Neural progenitor cell (in vitro differentiated cells): ENCODE measurements at regions not wholly inside any gene's neighbourhood (a gene's known extent, or its start where the extent isn't known, plus 50 kb on each side); places are given as distances from the start of the nearest gene placed in this dataset.

Source experiments
- DNase-seq: peaks from one replicate; pipeline ENCODE4 v3.0.0-alpha.2; 2016; ENCODE audit warnings: low spot score
- H2AFZ ChIP-seq: fragments of 200-600 bp; sonication (generic); replicated peaks from 2 replicates; pipeline ENCODE4 v1.6.1; 2016; ENCODE audit warnings: antibody characterized with exemption
- H3F3A ChIP-seq: fragments of 200-600 bp; sonication (generic); 2 replicates; pipeline ENCODE4 v1.6.1; 2016; ENCODE audit warnings: antibody characterized with exemption, low read depth
- H3K27ac ChIP-seq: fragments of 200-600 bp; sonication (generic); 2 replicates; pipeline ENCODE4 v1.5.1; 2016; ENCODE audit warnings: mild to moderate bottlenecking
- H3K27me3 ChIP-seq: fragments of 200-600 bp; sonication (generic); 2 replicates; pipeline ENCODE4 v1.6.1; 2016; ENCODE audit warnings: mild to moderate bottlenecking, moderate library complexity
- H3K36me3 ChIP-seq: fragments of 200-600 bp; sonication (generic); 2 replicates; pipeline ENCODE4 v1.5.1; 2016
- H3K4me1 ChIP-seq: fragments of 200-600 bp; sonication (generic); 2 replicates; pipeline ENCODE4 v1.6.1; 2016; ENCODE audit warnings: mixed run types
- H3K4me2 ChIP-seq: fragments of 200-600 bp; sonication (generic); 2 replicates; pipeline ENCODE4 v1.6.1; 2016
- H3K4me3 ChIP-seq: fragments of 200-600 bp; sonication (generic); 2 replicates; pipeline ENCODE4 v1.5.1; 2016
- H3K79me2 ChIP-seq: fragments of 200-600 bp; sonication (generic); 2 replicates; pipeline ENCODE4 v1.6.1; 2016; ENCODE audit warnings: low read depth
- H3K9ac ChIP-seq: fragments of 200-600 bp; sonication (generic); 2 replicates; pipeline ENCODE4 v1.6.1; 2016
- H3K9me3 ChIP-seq: fragments of 200-600 bp; sonication (generic); 2 replicates; pipeline ENCODE4 v1.5.1; 2016; ENCODE audit warnings: low read depth
- H4K20me1 ChIP-seq: fragments of 200-600 bp; sonication (generic); 2 replicates; pipeline ENCODE4 v1.6.1; 2016; ENCODE audit warnings: low read depth
- H3K27ac Mint-ChIP-seq: 3 replicates; pipeline ENCODE4 v1.8.0; 2021; ENCODE audit warnings: mixed read lengths
- H3K27me3 Mint-ChIP-seq: 2 replicates; pipeline ENCODE4 v1.8.0; 2022; ENCODE audit warnings: low read depth, mild to moderate bottlenecking, inconsistent platforms, moderate library complexity, mixed read lengths; ENCODE audit not compliant: insufficient read depth
- H3K36me3 Mint-ChIP-seq: 3 replicates; pipeline ENCODE4 v1.8.0; 2021; ENCODE audit warnings: mixed read lengths
- H3K4me1 Mint-ChIP-seq: 3 replicates; pipeline ENCODE4 v1.8.0; 2021; ENCODE audit warnings: mixed read lengths
- H3K4me3 Mint-ChIP-seq: 3 replicates; pipeline ENCODE4 v1.8.0; 2021; ENCODE audit warnings: mild to moderate bottlenecking, moderate library complexity, mixed read lengths
- H3K9me3 Mint-ChIP-seq: 3 replicates; pipeline ENCODE4 v1.8.0; 2020; ENCODE audit warnings: mixed read lengths
- CTCF ChIP-seq: fragments of 200-600 bp; sonication (generic); IDR thresholded peaks from 2 replicates; pipeline ENCODE4 v1.5.1; 2017; ENCODE audit warnings: antibody characterized with exemption, mild to moderate bottlenecking
- EZH2 ChIP-seq: fragments of 200-600 bp; sonication (generic); IDR thresholded peaks from 2 replicates; pipeline ENCODE4 v1.6.1; 2017; ENCODE audit warnings: antibody characterized with exemption, mild to moderate bottlenecking, moderate library complexity
- EZH2phosphoT487 ChIP-seq: fragments of 200-600 bp; sonication (generic); IDR thresholded peaks from 2 replicates; pipeline ENCODE4 v1.6.1; 2017; ENCODE audit warnings: antibody characterized with exemption

GRCh38 chrX:39043838-39044550 lies 242.7 kb downstream of the MID1IP1 start:
- no peaks in the 10 kb centered on the region for H3K36me3 ChIP-seq
- H3K27ac Mint-ChIP-seq = no peak overlapping the region

GRCh38 chrX:39047174-39047573 lies 245.9 kb downstream of the MID1IP1 start:
- Mint-ChIP-seq H3K27me3 (peaks cover 3% of the 10 kb centered on the region), H3K36me3 (no peaks in the 10 kb centered on the region), H3K27ac (no peak overlapping the region), H3K4me3 (no peak overlapping the region), H3K9me3 (no peaks in the 10 kb centered on the region), H3K4me1 (peaks cover 9% of the 10 kb centered on the region)
- no peaks in the 10 kb centered on the region for H3K36me3 ChIP-seq
- H3K4me3 ChIP-seq = no peak overlapping the region
- H3K4me2 ChIP-seq = no peak overlapping the region
- no peaks in the 10 kb centered on the region for H3K4me1 ChIP-seq
- no peaks in the 10 kb centered on the region for H3K9me3 ChIP-seq
- no peaks in the 10 kb centered on the region for H4K20me1 ChIP-seq
- no peak for DNase-seq
- no peak overlapping the region for H3K27ac ChIP-seq
- TF ChIP-seq EZH2 (no peak), EZH2phosphoT487 (no peak), CTCF (no peak)
- H2AFZ ChIP-seq = no peak overlapping the region
- no peak overlapping the region for H3K9ac ChIP-seq
- no peaks in the 10 kb centered on the region for H3K27me3 ChIP-seq
- no peaks in the 10 kb centered on the region for H3K79me2 ChIP-seq
- no peaks in the 10 kb centered on the region for H3F3A ChIP-seq

More at GRCh38 chrX:39043838-39044550, 242.7 kb downstream of the MID1IP1 start:
- Histone ChIP-seq H3K4me1 (no peaks in the 10 kb centered on the region), H2AFZ (no peak overlapping the region), H3K9me3 (no peaks in the 10 kb centered on the region), H3F3A (no peaks in the 10 kb centered on the region), H3K27ac (no peak overlapping the region), H4K20me1 (no peaks in the 10 kb centered on the region), H3K79me2 (no peaks in the 10 kb centered on the region), H3K4me3 (no peak overlapping the region), H3K4me2 (no peak overlapping the region), H3K27me3 (no peaks in the 10 kb centered on the region), H3K9ac (no peak overlapping the region)
- Mint-ChIP-seq H3K4me3 (no peak overlapping the region), H3K27me3 (peaks cover 3% of the 10 kb centered on the region), H3K4me1 (no peaks in the 10 kb centered on the region), H3K9me3 (no peaks in the 10 kb centered on the region), H3K36me3 (no peaks in the 10 kb centered on the region)
- no peak for DNase-seq
- TF ChIP-seq CTCF (no peak), EZH2phosphoT487 (no peak), EZH2 (no peak)

GRCh38 chrX:39049975-39050374 lies 248.7 kb downstream of the MID1IP1 start:
- no peak overlapping the region for H3K27ac Mint-ChIP-seq
- H3K4me1 Mint-ChIP-seq = peaks cover 9% of the 10 kb centered on the region
- no peak overlapping the region for H3K9ac ChIP-seq
- H3K27ac ChIP-seq = no peak overlapping the region
- no peaks in the 10 kb centered on the region for H3K36me3 Mint-ChIP-seq
- no peak overlapping the region for H2AFZ ChIP-seq
- H3K27me3 Mint-ChIP-seq = peaks cover 3% of the 10 kb centered on the region
- H3K4me1 ChIP-seq = no peaks in the 10 kb centered on the region
- H3K4me3 Mint-ChIP-seq = no peak overlapping the region
- no peaks in the 10 kb centered on the region for H3F3A ChIP-seq
- TF ChIP-seq EZH2 = no peak
- no peak for TF ChIP-seq EZH2phosphoT487
- no peak for TF ChIP-seq CTCF
- H3K9me3 ChIP-seq = no peaks in the 10 kb centered on the region
- H3K9me3 Mint-ChIP-seq = no peaks in the 10 kb centered on the region
- H3K4me2 ChIP-seq = no peak overlapping the region
- H3K4me3 ChIP-seq = no peak overlapping the region
- H3K79me2 ChIP-seq = no peaks in the 10 kb centered on the region
- no peaks in the 10 kb centered on the region for H4K20me1 ChIP-seq
- no peaks in the 10 kb centered on the region for H3K36me3 ChIP-seq
- no peak for DNase-seq
- no peaks in the 10 kb centered on the region for H3K27me3 ChIP-seq
